ENCODE measurements at regions not wholly inside any gene's neighbourhood (a gene's known extent, or its start where the extent isn't known, plus 50 kb on each side); places are given as distances from the start of the nearest gene placed in this dataset.
"Not testable (repeated sequence)": the region's sequence is repeated elsewhere in the genome, so short reads cannot be mapped to it uniquely, and the experiment has no call there.

DNA sequence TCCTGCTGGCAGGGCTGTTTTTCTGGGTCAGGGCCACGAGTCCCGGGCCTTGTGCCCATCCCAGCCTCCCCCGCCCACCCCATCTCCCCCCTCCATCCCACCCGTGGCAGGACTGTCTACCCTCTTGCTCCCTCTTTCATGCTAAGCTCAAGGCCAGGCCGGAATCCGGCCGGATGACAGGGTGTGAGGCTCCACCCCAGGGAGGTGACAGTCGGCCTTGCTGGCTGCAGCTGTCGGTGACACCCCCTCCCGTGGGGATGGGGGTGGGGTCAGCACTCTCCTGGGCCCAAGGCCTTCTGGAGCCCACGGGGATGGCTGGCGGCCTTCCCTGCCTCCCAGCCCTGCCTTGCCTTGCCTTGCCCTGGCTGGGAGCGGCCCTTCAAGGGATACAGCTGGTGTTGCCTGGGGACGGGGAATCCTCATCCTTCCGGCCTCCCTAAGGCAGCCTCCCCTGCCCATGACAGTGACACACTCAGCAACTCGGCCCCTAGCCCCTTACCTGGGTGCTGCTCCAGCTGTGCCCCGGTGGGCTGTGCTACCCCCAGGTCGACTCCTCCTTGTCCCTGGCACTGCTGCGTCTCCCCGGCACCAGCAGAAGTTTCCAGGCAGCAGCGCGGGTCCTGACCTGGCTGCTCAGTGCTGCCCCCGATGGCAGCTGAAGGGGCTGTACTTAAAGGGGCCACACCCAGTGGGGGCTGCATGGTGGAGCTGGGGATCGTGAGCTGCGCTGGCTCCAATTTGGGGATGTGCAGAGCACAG lies 303.9 kb downstream of the CCDC74A start:
- not testable (repeated sequence) for H3K4me3 Mint-ChIP-seq (ENCODE audit: low read depth); H3K4me1 Mint-ChIP-seq (ENCODE audit: low read depth); H3K36me3 Mint-ChIP-seq (ENCODE audit: insufficient read depth); H3K27me3 Mint-ChIP-seq; H3K27ac Mint-ChIP-seq; DNase-seq (ENCODE audit: low spot score, unreplicated experiment); H3K9me3 Mint-ChIP-seq (ENCODE audit: low read depth)
- peak; percentile 37 for TF ChIP-seq CTCF (IDR thresholded peaks at IDR 0.05; ENCODE audit: unreplicated experiment)

DNA sequence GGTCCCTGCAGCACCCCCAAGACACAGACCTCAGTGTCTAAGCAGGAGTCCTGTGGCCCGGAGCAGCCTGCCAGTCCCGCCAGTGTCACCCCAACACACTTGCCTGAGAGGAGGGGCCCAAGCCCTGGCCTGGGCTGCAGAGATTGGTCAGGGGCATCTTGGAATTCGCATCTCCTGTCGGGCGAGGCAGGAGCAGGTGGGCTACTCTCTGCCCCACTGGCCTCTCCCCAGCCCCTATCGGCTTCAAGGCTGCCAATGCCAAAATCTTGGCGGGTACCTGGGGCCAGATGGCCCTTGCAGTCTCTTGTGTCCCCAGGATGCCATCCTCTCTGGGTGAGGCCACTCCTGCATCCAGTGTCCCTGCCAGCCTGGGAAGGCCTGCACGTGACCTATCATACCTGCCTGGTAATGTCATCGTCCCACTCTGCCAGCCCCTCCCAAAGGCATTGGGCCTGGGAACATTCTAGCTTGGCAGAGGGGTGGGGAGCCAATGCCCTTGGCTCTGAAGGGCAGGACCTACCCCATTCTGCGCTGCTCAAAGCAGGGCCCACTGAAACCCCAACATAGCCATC lies 304.6 kb downstream of the CCDC74A start:
- not testable (repeated sequence) for H3K27me3 Mint-ChIP-seq; H3K27ac Mint-ChIP-seq; H3K36me3 Mint-ChIP-seq (ENCODE audit: insufficient read depth); DNase-seq (ENCODE audit: low spot score, unreplicated experiment); H3K9me3 Mint-ChIP-seq (ENCODE audit: low read depth); H3K4me1 Mint-ChIP-seq (ENCODE audit: low read depth); H3K4me3 Mint-ChIP-seq (ENCODE audit: low read depth)

- H3K27me3 Mint-ChIP-seq; H3K9me3 Mint-ChIP-seq (ENCODE audit: low read depth); DNase-seq (ENCODE audit: low spot score, unreplicated experiment); H3K27ac Mint-ChIP-seq; H3K4me3 Mint-ChIP-seq (ENCODE audit: low read depth); H3K4me1 Mint-ChIP-seq (ENCODE audit: low read depth); H3K36me3 Mint-ChIP-seq (ENCODE audit: insufficient read depth): not testable (repeated sequence)
Observed at GRCh38 chr2:131832917-131833316, 305.2 kb downstream of the CCDC74A start.

DNA sequence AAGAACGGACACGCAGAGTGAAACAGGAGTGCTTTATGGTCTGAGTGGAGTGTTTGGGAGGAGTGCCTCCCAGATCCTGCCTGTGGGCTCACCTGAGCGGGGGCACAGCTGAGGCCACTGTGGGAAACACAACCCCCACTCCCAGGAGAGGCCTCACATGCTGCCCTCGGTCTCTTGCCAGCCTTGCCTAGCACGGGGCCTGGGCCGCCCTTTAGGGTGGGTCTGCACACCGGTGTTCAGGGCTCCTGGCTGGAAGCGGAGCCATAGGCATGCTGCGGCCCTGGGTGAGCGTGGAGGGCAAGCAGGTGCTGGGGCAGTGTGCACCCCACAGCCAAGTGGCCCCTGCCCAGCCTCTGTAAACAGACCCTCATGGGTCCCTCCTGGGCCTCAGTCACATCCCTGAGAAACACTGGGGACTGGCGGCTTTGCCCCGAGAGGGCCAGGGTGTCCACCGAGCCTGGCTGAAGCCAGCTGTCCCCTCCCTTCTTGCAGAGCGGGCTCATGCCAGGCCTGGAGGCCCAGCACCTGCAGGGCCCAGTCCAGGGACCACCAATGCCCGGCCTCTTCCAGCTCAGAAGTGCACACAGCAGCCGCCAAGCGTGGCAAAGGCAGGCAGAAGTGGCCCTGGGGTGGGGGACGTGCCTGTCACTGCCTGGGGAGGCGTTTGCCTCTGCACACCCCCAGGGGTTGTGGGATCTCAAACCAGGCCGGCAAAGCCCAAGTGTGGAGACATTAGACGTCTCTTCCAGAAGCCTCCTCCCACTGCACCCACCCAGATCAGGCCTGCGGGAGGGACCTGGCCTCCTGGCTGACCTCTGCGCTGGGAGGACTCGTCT lies 305.9 kb downstream of the CCDC74A start:
- H3K27me3 Mint-ChIP-seq: peaks cover 12% of the 10 kb centered on the region
- not testable (repeated sequence) for H3K27ac Mint-ChIP-seq; H3K36me3 Mint-ChIP-seq (ENCODE audit: insufficient read depth)

GRCh38 chr2:131834203-131835020 lies 306.7 kb downstream of the CCDC74A start:
- not testable (repeated sequence) for H3K36me3 Mint-ChIP-seq (ENCODE audit: insufficient read depth); H3K9me3 Mint-ChIP-seq (ENCODE audit: low read depth); H3K4me1 Mint-ChIP-seq (ENCODE audit: low read depth); DNase-seq (ENCODE audit: low spot score, unreplicated experiment); H3K27ac Mint-ChIP-seq; H3K4me3 Mint-ChIP-seq (ENCODE audit: low read depth)
- peaks cover 12% of the 10 kb centered on the region for H3K27me3 Mint-ChIP-seq

More for the DNA sequence above, 305.9 kb downstream of the CCDC74A start:
- not testable (repeated sequence) for H3K4me1 Mint-ChIP-seq (ENCODE audit: low read depth); DNase-seq (ENCODE audit: low spot score, unreplicated experiment); H3K4me3 Mint-ChIP-seq (ENCODE audit: low read depth); H3K9me3 Mint-ChIP-seq (ENCODE audit: low read depth)

- H3K4me1 Mint-ChIP-seq (ENCODE audit: low read depth); H3K4me3 Mint-ChIP-seq (ENCODE audit: low read depth); DNase-seq (ENCODE audit: low spot score, unreplicated experiment); H3K9me3 Mint-ChIP-seq (ENCODE audit: low read depth); H3K36me3 Mint-ChIP-seq (ENCODE audit: insufficient read depth); H3K27ac Mint-ChIP-seq: not testable (repeated sequence)
- peaks cover 12% of the 10 kb centered on the region for H3K27me3 Mint-ChIP-seq
Observed at GRCh38 chr2:131835022-131835421, 307.3 kb downstream of the CCDC74A start.

DNA sequence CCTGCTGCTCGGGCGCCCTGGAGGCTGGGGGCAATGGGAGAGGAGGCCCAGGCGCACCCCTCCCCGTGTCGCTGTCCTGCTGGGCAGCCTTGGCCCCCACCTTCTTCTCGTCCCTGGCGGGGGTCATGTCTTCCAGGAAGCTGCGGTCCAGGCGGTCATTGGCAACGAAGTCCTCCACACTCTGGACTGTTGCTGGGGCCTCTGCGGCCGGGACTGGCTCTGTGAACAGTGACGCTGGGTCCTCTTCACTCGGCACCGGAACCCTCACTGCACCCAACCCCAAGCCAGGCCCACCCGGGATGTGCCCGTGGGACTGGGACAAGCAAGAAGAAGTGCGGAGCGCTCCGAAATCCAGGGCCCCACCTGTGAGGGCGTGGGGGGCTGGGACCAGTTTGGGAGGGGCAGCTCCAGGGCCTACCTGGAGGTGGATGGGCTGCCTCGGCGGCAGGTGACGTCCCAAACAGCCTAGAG lies 308.0 kb downstream of the CCDC74A start:
- H3K27ac Mint-ChIP-seq: no peak overlapping the region
- H3K4me3 Mint-ChIP-seq (ENCODE audit: low read depth): no peak overlapping the region
- peaks cover 12% of the 10 kb centered on the region for H3K27me3 Mint-ChIP-seq
- DNase-seq (ENCODE audit: low spot score, unreplicated experiment): no peak
- H3K4me1 Mint-ChIP-seq (ENCODE audit: low read depth): no peaks in the 10 kb centered on the region
- TF ChIP-seq CTCF (IDR thresholded peaks at IDR 0.05; ENCODE audit: unreplicated experiment): no peak
- H3K36me3 Mint-ChIP-seq (ENCODE audit: insufficient read depth): no peaks in the 10 kb centered on the region
- H3K9me3 Mint-ChIP-seq (ENCODE audit: low read depth): no peaks in the 10 kb centered on the region

GRCh38 chr2:131836116-131836515 lies 308.4 kb downstream of the CCDC74A start:
- not testable (repeated sequence) for DNase-seq (ENCODE audit: low spot score, unreplicated experiment); H3K36me3 Mint-ChIP-seq (ENCODE audit: insufficient read depth); H3K4me3 Mint-ChIP-seq (ENCODE audit: low read depth); H3K4me1 Mint-ChIP-seq (ENCODE audit: low read depth); H3K27ac Mint-ChIP-seq; H3K9me3 Mint-ChIP-seq (ENCODE audit: low read depth)
- H3K27me3 Mint-ChIP-seq: peaks cover 12% of the 10 kb centered on the region

DNA sequence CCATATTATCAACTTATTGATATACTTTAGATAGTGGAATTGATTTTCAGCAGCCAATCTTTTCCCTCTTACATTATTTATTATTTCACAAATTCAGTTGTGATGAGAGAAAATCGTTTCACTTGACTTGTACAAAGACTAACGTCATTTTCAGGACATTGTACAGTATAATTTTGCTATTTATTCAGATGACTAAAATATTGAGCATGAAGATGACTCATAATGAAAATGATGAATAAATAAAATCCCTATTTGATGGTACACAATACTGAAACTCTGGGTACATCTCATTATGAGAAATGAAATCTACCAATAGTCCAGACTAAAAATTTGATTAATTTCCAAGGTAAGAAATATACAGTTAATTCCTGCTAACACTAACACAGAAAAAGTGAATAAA lies 316.4 kb downstream of the CCDC74A start:
- not testable (repeated sequence) for H3K36me3 Mint-ChIP-seq (ENCODE audit: insufficient read depth); H3K4me1 Mint-ChIP-seq (ENCODE audit: low read depth); H3K27ac Mint-ChIP-seq; H3K27me3 Mint-ChIP-seq; H3K4me3 Mint-ChIP-seq (ENCODE audit: low read depth); DNase-seq (ENCODE audit: low spot score, unreplicated experiment); H3K9me3 Mint-ChIP-seq (ENCODE audit: low read depth)

- not testable (repeated sequence) for H3K9me3 Mint-ChIP-seq (ENCODE audit: low read depth); H3K27me3 Mint-ChIP-seq; H3K4me3 Mint-ChIP-seq (ENCODE audit: low read depth); H3K27ac Mint-ChIP-seq; DNase-seq (ENCODE audit: low spot score, unreplicated experiment); H3K4me1 Mint-ChIP-seq (ENCODE audit: low read depth); H3K36me3 Mint-ChIP-seq (ENCODE audit: insufficient read depth)
Observed at GRCh38 chr2:131856202-131856601, 305.6 kb downstream of the ANKRD30BL start.

Data from progenitor cell of endocrine pancreas (in vitro differentiated cells).